Activated B cell treated with CpG ODN at 0.5 μM for 24 hours (primary cell): ENCODE measurements at regions not wholly inside any gene's neighbourhood (a gene's known extent, or its start where the extent isn't known, plus 50 kb on each side); places are given as distances from the start of the nearest gene placed in this dataset.

ENCODE experiments used
- ATAC-seq: fragments of 200-7000 bp; cut with Tn5 transposase; one replicate; pipeline ENCODE4 v1.10.0; 2021; ENCODE audit warnings: low read depth, mild to moderate bottlenecking, moderate library complexity
- CTCF ChIA-PET: fragments of 350-600 bp; sonication (Branson Sonifier 250); formaldehyde crosslinking; loops from one replicate; lab custom pipeline; 2021; ENCODE audit warnings: antibody characterized with exemption; lab: Charles Lee
- POLR2A ChIA-PET: fragments of 350-600 bp; sonication (Branson Sonifier 250); formaldehyde crosslinking; loops from one replicate; lab custom pipeline; 2021; ENCODE audit warnings: antibody characterized with exemption; lab: Charles Lee
- DNase-seq: peaks from one replicate; pipeline ENCODE4 v3.0.0; 2022
- H3K27ac Mint-ChIP-seq: one replicate; pipeline ENCODE4 v1.8.0; 2020; ENCODE audit warnings: mixed read lengths
- H3K27me3 Mint-ChIP-seq: one replicate; pipeline ENCODE4 v1.8.0; 2021; ENCODE audit warnings: mixed read lengths
- H3K36me3 Mint-ChIP-seq: one replicate; pipeline ENCODE4 v1.8.0; 2021; ENCODE audit warnings: low read depth, mixed read lengths
- H3K4me1 Mint-ChIP-seq: one replicate; pipeline ENCODE4 v1.8.0; 2021; ENCODE audit warnings: mixed read lengths
- H3K4me3 Mint-ChIP-seq: one replicate; pipeline ENCODE4 v1.8.0; 2020; ENCODE audit warnings: mild to moderate bottlenecking, mixed read lengths
- H3K9me3 Mint-ChIP-seq: one replicate; pipeline ENCODE4 v1.8.0; 2020; ENCODE audit warnings: mixed read lengths
- CTCF ChIP-seq: fragments of 200-600 bp; IDR thresholded peaks from one replicate; pipeline ENCODE4 v1.8.0; 2022; ENCODE audit warnings: antibody characterized with exemption, mild to moderate bottlenecking
- intact Hi-C: fragments of 100-400 bp; cut with micrococcal nuclease; formaldehyde crosslinking; loops from one replicate; pipeline ENCODE4 v1.15.1; 2024

DNA sequence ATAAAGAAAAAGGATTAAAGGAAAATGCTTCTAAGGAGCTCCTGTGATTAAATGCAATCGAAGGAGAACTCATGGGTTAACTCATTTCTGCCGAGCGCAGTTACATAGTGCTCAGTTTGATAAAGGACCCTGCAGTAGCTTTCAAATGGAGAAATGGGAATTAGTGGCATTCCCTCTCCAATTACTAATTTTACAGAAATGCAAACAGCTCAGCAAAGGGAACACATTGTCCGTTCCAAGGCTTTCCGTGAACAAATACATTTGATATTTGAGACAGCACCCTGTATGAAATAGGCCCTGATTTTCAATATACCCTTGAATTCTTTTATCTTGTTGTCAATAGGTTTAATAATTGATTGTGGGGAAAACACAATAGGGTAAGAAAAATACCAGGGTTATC, 375.9 kb upstream of the TSHZ2 start:
- Mint-ChIP-seq H3K27me3 (no peaks in the 10 kb centered on the region), H3K36me3 (no peaks in the 10 kb centered on the region), H3K4me1 (no peaks in the 10 kb centered on the region), H3K4me3 (no peak overlapping the region), H3K27ac (no peak overlapping the region), H3K9me3 (no peaks in the 10 kb centered on the region)
- TF ChIP-seq CTCF, result no peak
- ChIA-PET CTCF (no interaction called here), POLR2A (no interaction called here)
- intact Hi-C loops, result no loop called here
- DNase-seq (no peak), ATAC-seq (no peak)

DNA sequence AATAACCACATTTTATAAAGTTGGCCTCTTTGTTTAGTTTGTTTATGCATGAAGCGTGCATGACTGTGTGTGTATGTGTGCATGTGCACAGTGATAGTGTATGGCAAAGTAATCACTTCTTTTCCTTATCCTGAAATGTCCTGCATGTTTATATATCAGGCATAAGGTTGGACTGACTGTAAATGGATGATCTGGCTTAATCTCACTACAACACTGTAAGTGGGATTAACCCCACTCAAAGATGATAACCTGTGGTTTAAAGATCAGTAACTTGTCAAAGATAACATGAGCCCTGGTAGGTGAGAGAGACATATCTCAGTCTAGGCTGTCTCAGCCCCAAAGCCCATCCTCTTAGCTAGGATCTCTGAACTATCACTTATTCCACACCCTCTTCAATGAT, 376.6 kb upstream of the TSHZ2 start:
- ATAC-seq, result no peak
- no peaks in the 10 kb centered on the region for H3K27me3 Mint-ChIP-seq
- ChIA-PET CTCF (no interaction called here), POLR2A (no interaction called here)
- H3K27ac Mint-ChIP-seq, result no peak overlapping the region
- H3K4me1 Mint-ChIP-seq, result no peaks in the 10 kb centered on the region
- H3K4me3 Mint-ChIP-seq, result no peak overlapping the region
- no peaks in the 10 kb centered on the region for H3K36me3 Mint-ChIP-seq
- H3K9me3 Mint-ChIP-seq, result no peaks in the 10 kb centered on the region
- intact Hi-C loops, result no loop called here
- no peak for TF ChIP-seq CTCF
- no peak for DNase-seq

- no peaks in the 10 kb centered on the region for H3K27me3 Mint-ChIP-seq
- no peak overlapping the region for H3K4me3 Mint-ChIP-seq
- H3K27ac Mint-ChIP-seq, result no peak overlapping the region
- intact Hi-C loops, result no loop called here
- no peak for TF ChIP-seq CTCF
- ChIA-PET POLR2A (no interaction called here), CTCF (no interaction called here)
- H3K4me1 Mint-ChIP-seq, result no peaks in the 10 kb centered on the region
- ATAC-seq (no peak), DNase-seq (no peak)
- no peaks in the 10 kb centered on the region for H3K36me3 Mint-ChIP-seq
- H3K9me3 Mint-ChIP-seq, result no peaks in the 10 kb centered on the region
Observed at GRCh38 chr20:52593654-52594053, 378.5 kb upstream of the TSHZ2 start.

GRCh38 chr20:52592567-52592966, 379.6 kb upstream of the TSHZ2 start:
- no peaks in the 10 kb centered on the region for H3K9me3 Mint-ChIP-seq
- H3K27me3 Mint-ChIP-seq, result no peaks in the 10 kb centered on the region
- ChIA-PET CTCF (no interaction called here), POLR2A (no interaction called here)
- TF ChIP-seq CTCF, result no peak
- H3K4me1 Mint-ChIP-seq, result no peaks in the 10 kb centered on the region
- intact Hi-C loops, result no loop called here
- no peak overlapping the region for H3K4me3 Mint-ChIP-seq
- no peaks in the 10 kb centered on the region for H3K36me3 Mint-ChIP-seq
- DNase-seq, result no peak
- ATAC-seq, result no peak
- H3K27ac Mint-ChIP-seq, result no peak overlapping the region

GRCh38 chr20:52590100-52590499, 382.1 kb upstream of the TSHZ2 start:
- Mint-ChIP-seq H3K4me1 (no peaks in the 10 kb centered on the region), H3K9me3 (no peaks in the 10 kb centered on the region), H3K36me3 (no peaks in the 10 kb centered on the region), H3K27ac (no peak overlapping the region), H3K27me3 (no peaks in the 10 kb centered on the region), H3K4me3 (no peak overlapping the region)
- intact Hi-C loops, result no loop called here
- ChIA-PET CTCF (no interaction called here), POLR2A (no interaction called here)
- TF ChIP-seq CTCF, result no peak
- DNase-seq (no peak), ATAC-seq (no peak)
